Upper lobe of left lung (tissue), 6 donors: ENCODE measurements at regions not wholly inside any gene's neighbourhood (a gene's known extent, or its start where the extent isn't known, plus 50 kb on each side); places are given as distances from the start of the nearest gene placed in this dataset.

Source experiments
- ATAC-seq, 2 donors: fragments of 200-7000 bp; cut with Tn5 transposase; one replicate each; pipeline ENCODE4 v1.9.1; 2022; ENCODE audit warnings: mild to moderate bottlenecking in 2 of 2, moderate library complexity in 2 of 2; ENCODE audit not compliant: low FRiP score in 2 of 2
- DNase-seq, 2 donors: peaks; one replicate each; pipeline ENCODE4 v3.0.0-alpha.2; 2019 to 2020
- H3K27ac ChIP-seq, 4 donors: fragments of 200-600 bp; sonication (generic); one replicate each; pipeline ENCODE4 v1.5.1; 2016 to 2019
- H3K27me3 ChIP-seq, 4 donors: fragments of 200-600 bp; sonication (generic); one replicate each; pipeline ENCODE4 v1.5.1; 2017 to 2019
- H3K36me3 ChIP-seq, 4 donors: fragments of 200-600 bp; sonication (generic); one replicate each; pipeline ENCODE4 v1.5.1; 2016 to 2019
- H3K4me1 ChIP-seq, 4 donors: fragments of 200-600 bp; sonication (generic); one replicate each; pipeline ENCODE4 v1.5.1; 2018 to 2019
- H3K4me3 ChIP-seq, 4 donors: fragments of 200-600 bp; sonication (generic); one replicate each; pipeline ENCODE4 v1.5.1; 2017 to 2019; ENCODE audit warnings: mild to moderate bottlenecking in 2 of 4, moderate library complexity in 1 of 4
- H3K9me3 ChIP-seq, 4 donors: fragments of 200-600 bp; sonication (generic); one replicate each; pipeline ENCODE4 v1.5.1; 2018 to 2019
- CTCF ChIP-seq, 6 experiments: fragments of 450-650 bp in 4 of 6; fragments of 200-600 bp in 2 of 6; sonication (generic) in 2 of 6; IDR thresholded peaks; one replicate each; pipeline ENCODE4 v1.5.1; 2016 to 2019; ENCODE audit warnings: antibody characterized with exemption in 6 of 6
- EP300 ChIP-seq, 4 donors: sonication (generic); formaldehyde crosslinking; IDR thresholded peaks; one replicate each; pipeline ENCODE4 v1.5.1; 2017; ENCODE audit warnings: antibody characterized with exemption in 4 of 4, control low read depth in 2 of 4
- POLR2A ChIP-seq, 4 donors: fragments of 450-650 bp; IDR thresholded peaks; one replicate each; pipeline ENCODE4 v1.5.1; 2016 to 2017; ENCODE audit warnings: antibody characterized with exemption in 4 of 4, mild to moderate bottlenecking in 2 of 4
- POLR2AphosphoS5 ChIP-seq, 2 donors: sonication (generic); formaldehyde crosslinking; IDR thresholded peaks; one replicate each; pipeline ENCODE4 v1.5.1; 2017; ENCODE audit warnings: antibody characterized with exemption in 2 of 2
- WGBS, 2 donors: methylation state at CpG; one replicate each; pipeline ENCODE4 v1.1.5; 2017 to 2018; 5-methylcytosine and 5-hydroxymethylcytosine counted together
- donor health status: DM: no; HTN: no; CAD: no; lungs with moderate emphysema.
- donor health status: DM: no; HTN: yes; CAD: no; lungs with severe emphysema.

- ATAC-seq (no peak), DNase-seq (no peak)
- no peak overlapping the region for H3K4me3 ChIP-seq
Measured at GRCh38 chr12:28708918-28709371, 440.1 kb upstream of the FAR2 start.

GRCh38 chr12:28709986-28710685, 438.9 kb upstream of the FAR2 start:
- H3K27me3 ChIP-seq, result no peaks in the 10 kb centered on the region
- no peak for ATAC-seq
- TF ChIP-seq EP300 (IDR thresholded peaks at IDR 0.05), result no peak
- no peak for TF ChIP-seq CTCF (IDR thresholded peaks at IDR 0.05)

More at GRCh38 chr12:28708918-28709371, 440.1 kb upstream of the FAR2 start:
- Histone ChIP-seq H3K27ac (no peak overlapping the region), H3K36me3 (no peaks in the 10 kb centered on the region), H3K27me3 (no peaks in the 10 kb centered on the region), H3K9me3 (no peaks in the 10 kb centered on the region), H3K4me1 (no peaks in the 10 kb centered on the region)
- TF ChIP-seq POLR2A (IDR thresholded peaks at IDR 0.05) (no peak), CTCF (IDR thresholded peaks at IDR 0.05) (no peak), EP300 (IDR thresholded peaks at IDR 0.05) (no peak), POLR2AphosphoS5 (IDR thresholded peaks at IDR 0.05) (no peak)
- WGBS, 2 donors, result 73 to 81% methylated on average over 4 of the region's 4 CpGs

GRCh38 chr12:28710882-28711281, 438.2 kb upstream of the FAR2 start:
- Histone ChIP-seq H3K27ac (no peak overlapping the region), H3K4me1 (no peaks in the 10 kb centered on the region), H3K9me3 (no peaks in the 10 kb centered on the region), H3K36me3 (no peaks in the 10 kb centered on the region), H3K4me3 (no peak overlapping the region), H3K27me3 (no peaks in the 10 kb centered on the region)
- 57 to 81% methylated on average over 1 of the region's 1 CpG for WGBS, 2 donors
- ATAC-seq (no peak), DNase-seq (no peak)
- TF ChIP-seq CTCF (IDR thresholded peaks at IDR 0.05), result no peak
- TF ChIP-seq EP300 (IDR thresholded peaks at IDR 0.05), result no peak
- TF ChIP-seq POLR2AphosphoS5 (IDR thresholded peaks at IDR 0.05), result no peak
- no peak for TF ChIP-seq POLR2A (IDR thresholded peaks at IDR 0.05)

More at GRCh38 chr12:28709986-28710685, 438.9 kb upstream of the FAR2 start:
- no peak for DNase-seq
- no peaks in the 10 kb centered on the region for H3K4me1 ChIP-seq
- 75 to 88% methylated on average over 4 of the region's 4 CpGs for WGBS, 2 donors
- H3K36me3 ChIP-seq, result no peaks in the 10 kb centered on the region
- no peak overlapping the region for H3K4me3 ChIP-seq
- H3K27ac ChIP-seq, result no peak overlapping the region
- no peaks in the 10 kb centered on the region for H3K9me3 ChIP-seq

DNA sequence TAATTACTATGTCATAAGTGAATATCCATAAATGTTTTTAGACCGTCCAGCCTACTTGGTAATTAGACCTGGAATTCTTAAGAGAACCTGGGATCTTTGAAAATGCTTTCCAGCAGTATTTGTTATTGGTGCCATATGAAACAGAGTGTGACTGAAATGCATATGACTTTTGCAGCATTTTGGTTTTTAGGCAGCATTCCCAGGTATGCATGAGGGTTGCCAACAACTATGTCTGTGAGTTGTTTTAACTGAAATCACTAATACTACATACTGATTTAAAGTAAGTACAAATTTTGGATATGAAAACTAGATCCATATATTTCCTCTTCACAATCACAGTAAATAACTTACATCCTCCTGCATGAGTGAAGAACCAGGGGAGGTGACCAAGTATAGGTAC, 437.7 kb upstream of the FAR2 start:
- H3K9me3 ChIP-seq, result no peaks in the 10 kb centered on the region
- DNase-seq, result no peak
- no peak for ATAC-seq
- no peaks in the 10 kb centered on the region for H3K4me1 ChIP-seq
- WGBS, 2 donors, result 79 to 96% methylated on average over 1 of the region's 1 CpG
- no peak for TF ChIP-seq CTCF (IDR thresholded peaks at IDR 0.05)
- no peak for TF ChIP-seq POLR2A (IDR thresholded peaks at IDR 0.05)
- no peak for TF ChIP-seq POLR2AphosphoS5 (IDR thresholded peaks at IDR 0.05)
- TF ChIP-seq EP300 (IDR thresholded peaks at IDR 0.05), result no peak
- no peak overlapping the region for H3K27ac ChIP-seq
- H3K4me3 ChIP-seq, result no peak overlapping the region
- no peaks in the 10 kb centered on the region for H3K36me3 ChIP-seq
- no peaks in the 10 kb centered on the region for H3K27me3 ChIP-seq

DNA sequence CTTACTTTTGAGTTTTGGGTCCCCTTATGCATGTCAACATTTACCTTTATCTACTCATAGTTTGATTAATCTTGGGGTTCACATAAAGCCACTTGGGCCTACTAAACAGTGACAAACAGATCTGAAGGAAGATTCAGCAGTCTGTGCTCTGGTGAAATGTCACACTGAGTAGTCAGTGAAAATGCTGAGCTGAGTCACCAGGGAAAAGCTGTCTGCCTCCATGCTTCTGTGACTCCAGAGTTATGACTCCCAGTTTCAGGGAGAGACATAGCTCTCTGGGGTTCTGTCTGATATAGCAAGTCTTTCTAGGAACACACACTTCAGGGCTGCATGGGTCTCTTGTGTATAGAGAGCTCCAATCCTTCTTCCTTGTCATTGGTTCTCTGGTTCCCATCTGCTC, 406.3 kb upstream of the FAR2 start:
- ATAC-seq, result no peak
- no peak overlapping the region for H3K4me3 ChIP-seq
- TF ChIP-seq CTCF (IDR thresholded peaks at IDR 0.05) (no peak), POLR2A (IDR thresholded peaks at IDR 0.05) (no peak), EP300 (IDR thresholded peaks at IDR 0.05) (no peak), POLR2AphosphoS5 (IDR thresholded peaks at IDR 0.05) (no peak)

More for the DNA sequence above, 406.3 kb upstream of the FAR2 start:
- Histone ChIP-seq H3K27ac (no peak overlapping the region), H3K36me3 (no peaks in the 10 kb centered on the region), H3K4me1 (no peaks in the 10 kb centered on the region), H3K9me3 (no peaks in the 10 kb centered on the region), H3K27me3 (no peaks in the 10 kb centered on the region)
- DNase-seq, result no peak
